IPS DF 6.9 (cell line): ENCODE measurements at regions not wholly inside any gene's neighbourhood (a gene's known extent, or its start where the extent isn't known, plus 50 kb on each side); places are given as distances from the start of the nearest gene placed in this dataset.
A peak's percentile ranks its signal among the peaks of the same experiment; 100 is the strongest.

Experiments
- DNase-seq: peaks from one replicate; pipeline ENCODE4 v3.0.0-alpha.2; 2013; ENCODE audit warnings: low read depth, low spot score
- H3K27ac ChIP-seq: one replicate; pipeline ENCODE4 v1.5.1; 2013; ENCODE audit warnings: low read length, control low read depth
- H3K27me3 ChIP-seq: 2 replicates; pipeline ENCODE4 v1.6.1; 2013; ENCODE audit warnings: mild to moderate bottlenecking, low read length; ENCODE audit not compliant: control insufficient read depth, insufficient read depth
- H3K36me3 ChIP-seq: 2 replicates; pipeline ENCODE4 v1.6.1; 2013; ENCODE audit warnings: low read length; ENCODE audit not compliant: control insufficient read depth, insufficient read depth
- H3K4me1 ChIP-seq: 2 replicates; pipeline ENCODE4 v1.6.1; 2013; ENCODE audit warnings: low read length; ENCODE audit not compliant: control insufficient read depth, insufficient read depth
- H3K4me3 ChIP-seq: 2 replicates; pipeline ENCODE4 v1.5.1; 2013; ENCODE audit warnings: mild to moderate bottlenecking, low read length
- H3K9me3 ChIP-seq: 2 replicates; pipeline ENCODE4 v1.6.1; 2013; ENCODE audit warnings: low read length, inconsistent platforms; ENCODE audit not compliant: control insufficient read depth, insufficient read depth
- whole genome bisulfite sequencing: extraction: QIAGEN DNeasy Blood & Tissue Kit; methylation state at CpG from one replicate; pipeline ENCODE4 v1.1.7; 2013; ENCODE audit warnings: mixed read lengths, missing lambda C conversion rate; ENCODE audit not compliant: insufficient read length, insufficient coverage; 5-methylcytosine and 5-hydroxymethylcytosine counted together

DNA sequence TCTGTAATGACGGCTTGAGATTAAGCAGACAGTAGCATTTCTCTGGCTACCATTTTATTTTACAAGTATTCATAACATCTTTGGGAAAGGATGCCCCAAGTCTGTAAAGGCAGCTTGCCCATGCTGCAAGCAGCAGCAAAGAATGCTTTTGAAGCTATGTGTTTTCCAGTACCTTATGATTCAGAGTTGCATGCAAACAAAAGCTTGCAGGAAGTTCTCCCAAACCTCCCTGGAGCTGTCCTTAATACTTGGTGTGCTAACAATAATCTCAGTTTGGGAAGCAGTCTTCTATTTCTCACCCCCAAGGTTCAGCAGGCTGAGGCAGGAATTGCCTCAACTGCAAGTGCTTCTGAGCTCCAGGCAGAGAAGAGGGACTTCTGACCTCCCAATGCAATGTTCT is 60.8 kb downstream of the CCNA1 start:
- Histone ChIP-seq H3K27me3 (no peaks in the 10 kb centered on the region), H3K4me1 (0 out of 2 replicates have a peak, but pooled peaks cover 1% of the 10 kb centered on the region), H3K36me3 (no peaks in the 10 kb centered on the region), H3K9me3 (no peaks in the 10 kb centered on the region), H3K4me3 (no peak overlapping the region), H3K27ac (no peak overlapping the region)
- DNase-seq = no peak
- WGBS = no CpG with 5 or more reads among the region's 1 CpG

DNA sequence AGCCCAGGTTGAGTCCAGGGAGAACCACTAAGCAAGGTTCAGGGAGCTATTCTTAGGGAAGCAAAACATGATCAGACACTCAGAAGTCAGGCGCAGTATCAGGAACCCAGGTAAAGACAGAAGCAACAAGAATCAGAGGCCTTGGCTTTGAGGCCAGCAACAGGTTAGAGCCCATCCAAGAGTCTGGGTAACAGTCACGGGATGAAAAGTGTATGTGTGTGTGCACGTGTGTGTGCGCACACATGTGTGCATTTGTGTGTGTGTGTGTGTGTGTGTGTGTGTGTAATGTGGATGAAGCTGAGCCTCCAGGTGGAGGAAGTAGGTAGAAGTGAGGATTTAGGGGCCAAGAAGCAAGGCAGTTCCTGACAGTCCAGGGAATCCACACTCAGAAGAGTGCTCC is 63.1 kb downstream of the CCNA1 start:
- H3K9me3 ChIP-seq = no peaks in the 10 kb centered on the region
- no CpG with 5 or more reads among the region's 4 CpGs for WGBS
- H3K36me3 ChIP-seq = no peaks in the 10 kb centered on the region
- no peak for DNase-seq
- no peaks in the 10 kb centered on the region for H3K27me3 ChIP-seq
- H3K27ac ChIP-seq = no peak overlapping the region
- H3K4me3 ChIP-seq = no peak overlapping the region
- H3K4me1 ChIP-seq = 0 out of 2 replicates have a peak, but pooled peaks cover 1% of the 10 kb centered on the region

DNA sequence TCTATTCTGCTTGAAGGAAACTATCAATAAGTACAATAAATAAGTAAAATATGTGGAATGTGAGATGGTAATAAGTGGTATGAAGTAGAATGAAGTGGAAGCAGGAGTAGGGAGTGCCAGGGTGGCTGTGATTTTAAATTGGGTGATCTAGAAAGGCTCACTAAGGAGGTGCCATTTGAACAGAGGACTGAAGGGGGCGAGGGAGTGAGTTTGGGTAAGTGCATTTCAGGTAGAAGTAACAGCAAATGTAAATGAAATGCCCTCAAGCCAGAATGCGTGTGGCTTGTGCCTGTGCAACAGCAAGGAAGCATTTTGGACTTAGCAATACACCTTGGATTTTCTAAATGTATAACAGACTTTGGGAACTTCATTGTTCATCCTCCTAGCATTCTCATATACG is 77.1 kb downstream of the CCNA1 start:
- no peaks in the 10 kb centered on the region for H3K36me3 ChIP-seq
- DNase-seq = peak; percentile 39
- no peaks in the 10 kb centered on the region for H3K4me1 ChIP-seq
- H3K27ac ChIP-seq = no peak overlapping the region
- no peaks in the 10 kb centered on the region for H3K27me3 ChIP-seq
- no CpG with 5 or more reads among the region's 3 CpGs for WGBS
- no peaks in the 10 kb centered on the region for H3K9me3 ChIP-seq
- no peak overlapping the region for H3K4me3 ChIP-seq

DNA sequence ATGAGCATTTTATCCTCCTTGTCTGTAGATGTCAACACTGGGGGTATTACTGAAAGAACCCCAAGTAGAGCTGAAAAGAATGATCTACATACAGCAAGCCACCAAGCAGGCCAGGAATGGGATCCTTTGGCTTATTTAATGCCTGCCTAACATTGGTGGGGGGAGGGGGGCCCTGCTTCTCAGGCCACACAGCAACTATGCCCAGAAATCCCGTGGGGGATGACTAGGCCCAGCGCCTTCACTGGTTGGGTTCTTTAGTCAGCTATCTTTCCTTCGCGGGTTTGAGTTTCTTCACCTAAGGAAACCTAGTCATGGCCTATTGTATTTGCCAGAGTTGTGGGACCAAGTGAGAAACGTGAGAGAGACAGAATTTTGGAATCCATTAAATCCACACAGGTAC is 80.5 kb downstream of the CCNA1 start:
- Histone ChIP-seq H3K27me3 (no peaks in the 10 kb centered on the region), H3K36me3 (no peaks in the 10 kb centered on the region), H3K4me1 (0 out of 2 replicates have a peak, but pooled peaks cover 2% of the 10 kb centered on the region), H3K27ac (no peak overlapping the region), H3K9me3 (no peaks in the 10 kb centered on the region), H3K4me3 (no peak overlapping the region)
- WGBS = no CpG with 5 or more reads among the region's 5 CpGs
- DNase-seq = no peak

DNA sequence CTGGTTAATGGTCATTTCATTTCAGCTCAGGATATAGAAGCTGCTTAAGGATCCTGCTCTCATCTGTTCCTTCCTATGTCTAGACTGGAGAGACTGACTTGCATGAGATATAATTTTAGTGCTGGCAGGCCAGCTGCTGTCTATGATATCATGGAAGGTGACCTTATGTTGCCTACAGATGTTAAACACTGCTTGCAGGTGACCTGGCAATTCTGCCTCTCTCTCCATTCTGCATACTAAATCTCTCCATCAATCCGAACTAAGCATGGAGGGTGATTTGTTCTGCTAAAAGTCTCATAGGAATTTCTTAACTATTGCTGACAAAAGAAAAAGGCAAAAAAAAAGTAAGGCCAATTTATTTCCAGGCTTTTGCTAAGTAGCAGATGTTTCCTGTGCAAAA is 81.0 kb downstream of the CCNA1 start:
- Histone ChIP-seq H3K27ac (no peak overlapping the region), H3K4me3 (no peak overlapping the region), H3K9me3 (no peaks in the 10 kb centered on the region), H3K36me3 (no peaks in the 10 kb centered on the region), H3K4me1 (peaks cover 3% of the 10 kb centered on the region; the same call in 1 of the 2 replicates), H3K27me3 (no peaks in the 10 kb centered on the region)
- no CpG with 5 or more reads among the region's 1 CpG for WGBS
- DNase-seq = no peak

GRCh38 chr13:36515466-36515865 is 83.2 kb downstream of the CCNA1 start:
- peaks cover 8% of the 10 kb centered on the region for H3K4me1 ChIP-seq

GRCh38 chr13:36516225-36516624 is 83.9 kb downstream of the CCNA1 start:
- H3K4me3 ChIP-seq = no peak overlapping the region
- no CpG with 5 or more reads among the region's 2 CpGs for WGBS

More at GRCh38 chr13:36515466-36515865, 83.2 kb downstream of the CCNA1 start:
- Histone ChIP-seq H3K9me3 (no peaks in the 10 kb centered on the region), H3K4me3 (no peak overlapping the region), H3K27ac (no peak overlapping the region), H3K36me3 (no peaks in the 10 kb centered on the region), H3K27me3 (no peaks in the 10 kb centered on the region)
- no peak for DNase-seq
- WGBS = no CpG with 5 or more reads among the region's 4 CpGs

DNA sequence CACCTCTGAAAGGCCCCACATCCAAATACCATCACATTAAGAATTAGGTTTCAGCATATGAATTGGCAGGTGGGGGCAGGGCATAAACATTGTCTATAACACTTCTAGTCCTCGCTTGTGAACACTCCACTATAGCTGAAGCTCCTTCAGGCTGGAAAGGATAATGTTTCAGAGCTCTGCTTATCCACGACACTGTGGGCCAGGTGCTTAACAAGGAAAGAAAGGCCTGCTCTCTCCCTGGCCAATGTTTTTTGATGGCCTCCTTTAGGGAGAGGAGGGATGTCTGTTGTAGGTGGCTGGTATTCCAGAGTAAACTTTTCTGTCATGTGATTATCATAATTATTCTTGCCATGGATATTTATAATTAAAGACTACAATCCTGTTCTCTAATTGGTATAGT is 86.4 kb downstream of the CCNA1 start:
- no peaks in the 10 kb centered on the region for H3K36me3 ChIP-seq
- H3K4me3 ChIP-seq = no peak overlapping the region
- peaks cover 8% of the 10 kb centered on the region for H3K4me1 ChIP-seq
- H3K9me3 ChIP-seq = no peaks in the 10 kb centered on the region
- no peak overlapping the region for H3K27ac ChIP-seq
- H3K27me3 ChIP-seq = no peaks in the 10 kb centered on the region
- DNase-seq = no peak
- no CpG with 5 or more reads among the region's 2 CpGs for WGBS

More at GRCh38 chr13:36516225-36516624, 83.9 kb downstream of the CCNA1 start:
- Histone ChIP-seq H3K36me3 (no peaks in the 10 kb centered on the region), H3K9me3 (no peaks in the 10 kb centered on the region), H3K27ac (no peak overlapping the region), H3K4me1 (peaks cover 8% of the 10 kb centered on the region), H3K27me3 (no peaks in the 10 kb centered on the region)
- DNase-seq = no peak

DNA sequence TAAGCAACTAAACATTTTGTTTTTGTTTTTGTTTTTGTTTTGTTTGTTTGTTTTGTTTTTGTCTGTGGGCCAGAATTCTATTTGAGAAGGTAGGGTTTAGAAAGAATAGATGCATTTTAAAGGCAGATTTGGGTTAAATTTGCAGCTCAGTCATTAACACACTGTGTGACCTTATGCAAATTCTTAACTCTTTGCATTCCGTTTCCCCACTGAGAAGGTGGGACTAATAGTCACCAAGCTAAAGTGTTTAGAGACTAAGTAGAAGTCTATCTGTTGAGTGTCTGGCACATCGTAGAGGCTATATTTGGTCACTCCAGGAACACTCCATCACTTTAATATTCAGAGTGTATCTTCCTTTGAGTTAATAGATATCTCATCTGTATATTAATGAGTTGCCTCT is 87.1 kb downstream of the CCNA1 start:
- Histone ChIP-seq H3K4me3 (no peak overlapping the region), H3K4me1 (peaks cover 8% of the 10 kb centered on the region), H3K27me3 (no peaks in the 10 kb centered on the region), H3K9me3 (no peaks in the 10 kb centered on the region), H3K27ac (no peak overlapping the region), H3K36me3 (no peaks in the 10 kb centered on the region)
- no peak for DNase-seq
- no CpG with 5 or more reads among the region's 2 CpGs for WGBS

DNA sequence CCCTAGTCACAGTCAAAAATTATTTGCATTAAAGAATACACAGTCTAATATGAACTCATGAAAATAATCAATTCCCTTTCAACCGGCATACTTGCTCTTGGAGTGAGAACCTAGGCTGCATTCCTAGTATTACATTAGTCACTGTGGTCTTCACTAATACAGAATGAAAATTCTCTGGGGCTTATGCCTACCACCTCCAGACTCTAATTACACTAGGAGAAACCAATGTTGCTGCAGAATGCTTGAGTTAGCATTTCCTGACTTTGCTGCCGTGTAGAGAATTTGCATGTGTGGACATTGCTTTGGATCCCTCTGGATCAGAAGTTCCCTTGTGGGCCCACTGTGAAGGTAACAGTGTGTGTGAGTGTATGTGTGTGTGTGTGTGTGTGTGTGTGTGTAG is 87.8 kb downstream of the CCNA1 start:
- H3K4me3 ChIP-seq = no peak overlapping the region
- no peak for DNase-seq
- H3K36me3 ChIP-seq = no peaks in the 10 kb centered on the region
- no peaks in the 10 kb centered on the region for H3K27me3 ChIP-seq
- no CpG with 5 or more reads among the region's 2 CpGs for WGBS
- H3K4me1 ChIP-seq = peaks cover 8% of the 10 kb centered on the region
- no peak overlapping the region for H3K27ac ChIP-seq
- H3K9me3 ChIP-seq = no peaks in the 10 kb centered on the region

DNA sequence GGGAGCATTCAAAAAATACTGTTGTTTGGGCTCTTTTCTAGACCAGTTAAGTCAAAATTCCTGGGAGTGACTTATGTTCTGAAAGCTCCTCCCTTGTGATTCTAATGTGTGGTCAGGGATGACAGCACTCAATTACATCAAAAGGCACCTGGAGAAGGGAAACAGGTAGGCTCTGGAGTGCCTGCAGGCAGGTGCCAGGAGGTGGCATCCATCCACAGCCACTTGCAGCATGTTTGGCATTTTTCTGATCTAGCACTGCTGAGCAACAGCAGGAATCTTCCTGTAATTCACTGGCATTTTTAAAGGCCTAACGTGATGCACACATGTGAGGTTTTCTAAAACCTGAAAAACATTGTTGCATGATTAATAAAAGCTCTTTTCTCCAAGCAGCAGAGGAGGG is 94.6 kb downstream of the CCNA1 start:
- WGBS = no CpG with 5 or more reads among the region's 1 CpG

More for the DNA sequence above, 94.6 kb downstream of the CCNA1 start:
- H3K36me3 ChIP-seq = no peaks in the 10 kb centered on the region
- DNase-seq = no peak
- no peak overlapping the region for H3K4me3 ChIP-seq
- no peak overlapping the region for H3K27ac ChIP-seq
- no peaks in the 10 kb centered on the region for H3K9me3 ChIP-seq
- no peaks in the 10 kb centered on the region for H3K27me3 ChIP-seq
- no peaks in the 10 kb centered on the region for H3K4me1 ChIP-seq
